Naive thymus-derived CD4-positive, alpha-beta T cell (primary cell): ENCODE measurements at regions not wholly inside any gene's neighbourhood (a gene's known extent, or its start where the extent isn't known, plus 50 kb on each side); places are given as distances from the start of the nearest gene placed in this dataset.
"Not testable (repeated sequence)": the region's sequence is repeated elsewhere in the genome, so short reads cannot be mapped to it uniquely, and the experiment has no call there.

ENCODE experiments used
- ATAC-seq: fragments of 150-1000 bp; cut with Tn5 transposase; 2 replicates; pipeline ENCODE4 v1.10.0; 2021; ENCODE audit warnings: mild to moderate bottlenecking, moderate library complexity
- CTCF ChIA-PET: fragments of 350-600 bp; sonication (Branson Sonifier 250); formaldehyde crosslinking; loops from one replicate; lab custom pipeline; 2021; ENCODE audit warnings: antibody characterized with exemption; lab: Charles Lee
- POLR2A ChIA-PET: fragments of 350-600 bp; sonication (Branson Sonifier 250); formaldehyde crosslinking; loops from one replicate; lab custom pipeline; 2021; ENCODE audit warnings: antibody characterized with exemption, inconsistent platforms; lab: Charles Lee
- DNase-seq, 9 donors: peaks; one replicate each; pipeline versions ENCODE4 v3.0.0 to v3.0.0-alpha.2; 2020 to 2022; ENCODE audit warnings: mixed read lengths in 1 of 9
- H3K27ac ChIP-seq: one replicate; pipeline ENCODE4 v1.7.0; 2013; ENCODE audit warnings: mild to moderate bottlenecking, low read depth, low read length, moderate library complexity
- H3K27me3 ChIP-seq, 2 donors: one replicate each; pipeline ENCODE4 v1.7.0; 2013; ENCODE audit warnings: low read length in 2 of 2, mild to moderate bottlenecking in 2 of 2, moderate library complexity in 2 of 2; ENCODE audit not compliant: control insufficient read depth in 2 of 2, insufficient read depth in 2 of 2
- H3K36me3 ChIP-seq, 3 experiments: 1 replicate in 2 of 3; 2 replicates in 1 of 3; pipeline ENCODE4 v1.7.0; 2013; ENCODE audit warnings: low read length in 3 of 3, mild to moderate bottlenecking in 3 of 3, moderate library complexity in 1 of 3; ENCODE audit not compliant: insufficient read depth in 3 of 3, control insufficient read depth in 2 of 3
- H3K4me1 ChIP-seq, 2 donors: one replicate each; pipeline ENCODE4 v1.7.0; 2013; ENCODE audit warnings: low read length in 2 of 2, mild to moderate bottlenecking in 2 of 2, moderate library complexity in 1 of 2; ENCODE audit not compliant: control insufficient read depth in 2 of 2, insufficient read depth in 2 of 2
- H3K4me3 ChIP-seq: 2 replicates; pipeline ENCODE4 v1.7.0; 2013; ENCODE audit warnings: mild to moderate bottlenecking, low read length
- H3K9me3 ChIP-seq, 3 experiments: 1 replicate in 2 of 3; 2 replicates in 1 of 3; pipeline ENCODE4 v1.7.0; 2013; ENCODE audit warnings: low read length in 3 of 3; ENCODE audit not compliant: control insufficient read depth in 2 of 3
- H3K27ac Mint-ChIP-seq, 9 donors: one replicate each; pipeline ENCODE4 v1.8.0; 2020 to 2022; ENCODE audit warnings: mixed read lengths in 9 of 9, mild to moderate bottlenecking in 8 of 9, moderate library complexity in 5 of 9, inconsistent platforms in 2 of 9
- H3K27me3 Mint-ChIP-seq, 5 donors: one replicate each; pipeline ENCODE4 v1.8.0; 2021 to 2022; ENCODE audit warnings: mixed read lengths in 5 of 5, mild to moderate bottlenecking in 1 of 5
- H3K36me3 Mint-ChIP-seq, 5 donors: one replicate each; pipeline ENCODE4 v1.8.0; 2020 to 2022; ENCODE audit warnings: mixed read lengths in 5 of 5, mild to moderate bottlenecking in 3 of 5, inconsistent platforms in 1 of 5
- H3K4me1 Mint-ChIP-seq, 7 donors: one replicate each; pipeline ENCODE4 v1.8.0; 2020 to 2022; ENCODE audit warnings: mixed read lengths in 7 of 7, mild to moderate bottlenecking in 3 of 7, inconsistent platforms in 1 of 7
- H3K4me3 Mint-ChIP-seq, 10 donors: one replicate each; pipeline ENCODE4 v1.8.0; 2020 to 2022; ENCODE audit warnings: mild to moderate bottlenecking in 10 of 10, mixed read lengths in 10 of 10, moderate library complexity in 6 of 10, inconsistent platforms in 2 of 10
- H3K9me3 Mint-ChIP-seq, 11 donors: one replicate each; pipeline ENCODE4 v1.8.0; 2020 to 2022; ENCODE audit warnings: mixed read lengths in 11 of 11, mild to moderate bottlenecking in 4 of 11, inconsistent platforms in 1 of 11, moderate library complexity in 1 of 11
- intact Hi-C, 2 donors: fragments of 100-400 bp; cut with micrococcal nuclease; formaldehyde crosslinking; loops; one replicate each; pipeline ENCODE4 v1.15.1; 2023

- ATAC-seq (no peak), DNase-seq (no peak)
- Mint-ChIP-seq H3K27ac (no peak overlapping the region), H3K4me1 (no peaks in the 10 kb centered on the region), H3K4me3 (no peak overlapping the region), H3K36me3 (no peaks in the 10 kb centered on the region), H3K27me3 (peaks cover 0 to 7% (median 0%) of the 10 kb centered on the region in 5 donors), H3K9me3 (no peaks in the 10 kb centered on the region)
- ChIA-PET CTCF (no interaction called here), POLR2A (no interaction called here)
- no peak overlapping the region for H3K27ac ChIP-seq
- intact Hi-C loops, result no loop called here
- no peak overlapping the region for H3K4me3 ChIP-seq
- H3K9me3 ChIP-seq, result no peaks in the 10 kb centered on the region
- no peaks in the 10 kb centered on the region for H3K27me3 ChIP-seq
- H3K4me1 ChIP-seq, result no peaks in the 10 kb centered on the region
- no peaks in the 10 kb centered on the region for H3K36me3 ChIP-seq
These were observed 171.1 kb upstream of the MARCKS start for GRCh38 chr6:113686049-113686448.

GRCh38 chr6:113689620-113690019 is 167.5 kb upstream of the MARCKS start:
- H3K36me3 ChIP-seq, H3K36me3 Mint-ChIP-seq, H3K4me1 Mint-ChIP-seq, H3K27me3 ChIP-seq, H3K4me3 ChIP-seq, intact Hi-C loops, H3K27ac ChIP-seq, H3K9me3 Mint-ChIP-seq, H3K4me3 Mint-ChIP-seq, DNase-seq, H3K27ac Mint-ChIP-seq, ATAC-seq, H3K9me3 ChIP-seq, H3K4me1 ChIP-seq, H3K27me3 Mint-ChIP-seq, POLR2A ChIA-PET, CTCF ChIA-PET: not testable (repeated sequence)

GRCh38 chr6:113690281-113691259 is 166.6 kb upstream of the MARCKS start:
- POLR2A ChIA-PET, result no interaction called here
- Histone ChIP-seq H3K27me3 (no peaks in the 10 kb centered on the region), H3K4me1 (no peaks in the 10 kb centered on the region), H3K27ac (no peak overlapping the region), H3K9me3 (no peaks in the 10 kb centered on the region), H3K36me3 (no peaks in the 10 kb centered on the region), H3K4me3 (no peak overlapping the region)
- no peak for DNase-seq
- intact Hi-C loops, result no loop called here
- no peak overlapping the region for H3K27ac Mint-ChIP-seq
- CTCF ChIA-PET, result no interaction called here
- H3K4me1 Mint-ChIP-seq, result peaks cover 0 to 2% (median 0%) of the 10 kb centered on the region in 7 donors
- H3K9me3 Mint-ChIP-seq, result peaks cover 0 to 4% (median 0%) of the 10 kb centered on the region in 11 donors
- H3K36me3 Mint-ChIP-seq, result no peaks in the 10 kb centered on the region
- no peak overlapping the region for H3K4me3 Mint-ChIP-seq
- ATAC-seq, result no peak
- peaks cover 0 to 4% (median 0%) of the 10 kb centered on the region in 5 donors for H3K27me3 Mint-ChIP-seq

GRCh38 chr6:113691260-113691656 is 165.9 kb upstream of the MARCKS start:
- H3K36me3 ChIP-seq, result no peaks in the 10 kb centered on the region
- no peaks in the 10 kb centered on the region for H3K9me3 ChIP-seq
- H3K9me3 Mint-ChIP-seq, result peaks cover 0 to 4% (median 0%) of the 10 kb centered on the region in 11 donors
- H3K4me1 ChIP-seq, result no peaks in the 10 kb centered on the region
- POLR2A ChIA-PET, result no interaction called here
- H3K27ac ChIP-seq, result no peak overlapping the region
- H3K4me1 Mint-ChIP-seq, result peaks cover 0 to 2% (median 0%) of the 10 kb centered on the region in 7 donors
- no peak for DNase-seq
- no peak overlapping the region for H3K4me3 Mint-ChIP-seq
- H3K27me3 Mint-ChIP-seq, result peaks cover 0 to 4% (median 0%) of the 10 kb centered on the region in 5 donors
- no peak overlapping the region for H3K27ac Mint-ChIP-seq
- intact Hi-C loops, result no loop called here
- CTCF ChIA-PET, result no interaction called here
- no peaks in the 10 kb centered on the region for H3K27me3 ChIP-seq
- ATAC-seq, result no peak
- H3K36me3 Mint-ChIP-seq, result no peaks in the 10 kb centered on the region
- H3K4me3 ChIP-seq, result no peak overlapping the region

GRCh38 chr6:113693851-113694250 is 163.3 kb upstream of the MARCKS start:
- H3K9me3 ChIP-seq, result no peaks in the 10 kb centered on the region
- no peak overlapping the region for H3K27ac ChIP-seq
- Mint-ChIP-seq H3K4me1 (peaks cover 0 to 2% (median 0%) of the 10 kb centered on the region in 7 donors), H3K9me3 (peaks cover 0 to 4% (median 0%) of the 10 kb centered on the region in 11 donors), H3K4me3 (no peak overlapping the region), H3K27ac (no peak overlapping the region), H3K27me3 (no peaks in the 10 kb centered on the region), H3K36me3 (no peaks in the 10 kb centered on the region)
- DNase-seq (no peak), ATAC-seq (no peak)
- intact Hi-C loops, result no loop called here
- H3K36me3 ChIP-seq, result no peaks in the 10 kb centered on the region
- ChIA-PET CTCF (no interaction called here), POLR2A (no interaction called here)
- no peak overlapping the region for H3K4me3 ChIP-seq
- no peaks in the 10 kb centered on the region for H3K4me1 ChIP-seq
- H3K27me3 ChIP-seq, result no peaks in the 10 kb centered on the region

- H3K9me3 ChIP-seq, result no peaks in the 10 kb centered on the region
- CTCF ChIA-PET, result no interaction called here
- peaks cover 0 to under 1% (median 0%) of the 10 kb centered on the region in 5 donors for H3K27me3 Mint-ChIP-seq
These were observed 162.7 kb upstream of the MARCKS start for GRCh38 chr6:113694278-113695077.

More at GRCh38 chr6:113694278-113695077, 162.7 kb upstream of the MARCKS start:
- no peaks in the 10 kb centered on the region for H3K36me3 Mint-ChIP-seq
- no peak overlapping the region for H3K27ac ChIP-seq
- H3K4me1 ChIP-seq, result no peaks in the 10 kb centered on the region
- no peak for ATAC-seq
- no peak overlapping the region for H3K4me3 ChIP-seq
- intact Hi-C loops, result no loop called here
- POLR2A ChIA-PET, result no interaction called here
- H3K27me3 ChIP-seq, result no peaks in the 10 kb centered on the region
- peaks cover 0 to 2% (median 0%) of the 10 kb centered on the region in 7 donors for H3K4me1 Mint-ChIP-seq
- H3K4me3 Mint-ChIP-seq, result no peak overlapping the region
- H3K9me3 Mint-ChIP-seq, result peaks cover 0 to 4% (median 0%) of the 10 kb centered on the region in 11 donors
- no peaks in the 10 kb centered on the region for H3K36me3 ChIP-seq
- no peak overlapping the region for H3K27ac Mint-ChIP-seq
- DNase-seq, result no peak
